ENCODE measurements at regions not wholly inside any gene's neighbourhood (a gene's known extent, or its start where the extent isn't known, plus 50 kb on each side); places are given as distances from the start of the nearest gene placed in this dataset.

GRCh38 chr9:3080951-3081350, 237.1 kb upstream of the PUM3 start:
- TF ChIP-seq CTCF (IDR thresholded peaks at IDR 0.05), result no peak
- TF ChIP-seq POLR2A (IDR thresholded peaks at IDR 0.05), result no peak

All from testis (tissue), 2 donors.